ENCODE measurements at regions not wholly inside any gene's neighbourhood (a gene's known extent, or its start where the extent isn't known, plus 50 kb on each side); places are given as distances from the start of the nearest gene placed in this dataset.

DNA sequence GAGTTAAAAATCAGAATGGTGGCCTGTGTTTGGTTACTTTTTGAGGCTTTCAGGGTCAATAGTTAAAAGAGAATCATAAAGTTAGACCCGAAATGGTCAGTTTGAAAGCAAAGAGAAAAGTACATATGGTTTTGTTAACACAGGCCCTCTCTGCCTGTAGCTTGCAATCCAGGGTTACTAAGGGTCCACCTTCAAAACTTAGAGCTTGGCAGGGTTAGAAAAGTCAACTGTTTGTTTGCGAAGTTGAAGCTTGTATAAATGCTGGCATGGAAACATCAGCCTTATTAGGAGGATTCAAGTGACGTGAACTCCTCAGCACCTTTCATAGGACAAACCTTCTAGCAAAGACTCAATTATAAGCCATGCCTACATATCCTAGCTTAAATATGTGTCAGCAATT is 196.3 kb upstream of the SEMA3A start:
- TF ChIP-seq CTCF (IDR thresholded peaks at IDR 0.05) (no peak), POLR2A (IDR thresholded peaks at IDR 0.05) (no peak)
